SH-SY5Y (cell line): ENCODE measurements at regions not wholly inside any gene's neighbourhood (a gene's known extent, or its start where the extent isn't known, plus 50 kb on each side); places are given as distances from the start of the nearest gene placed in this dataset.

Experiments
- GATA2 ChIP-seq: IDR thresholded peaks from 2 replicates; pipeline ENCODE4 v1.6.1; 2011; ENCODE audit warnings: mild to moderate bottlenecking, low read depth, low read length
- GATA3 ChIP-seq: IDR thresholded peaks from 2 replicates; pipeline ENCODE4 v1.6.1; 2011; ENCODE audit warnings: low read depth, mild to moderate bottlenecking, low read length, moderate library complexity

GRCh38 chr4:152089584-152089983 lies 328.8 kb upstream of the GATB start:
- TF ChIP-seq GATA2: no peak
- no peak for TF ChIP-seq GATA3
